GM21423 (cell line): ENCODE measurements at regions not wholly inside any gene's neighbourhood (a gene's known extent, or its start where the extent isn't known, plus 50 kb on each side); places are given as distances from the start of the nearest gene placed in this dataset.
"Not testable (repeated sequence)": the region's sequence is repeated elsewhere in the genome, so short reads cannot be mapped to it uniquely, and the experiment has no call there.

Experiments
- ATAC-seq: cut with Tn5 transposase; IDR thresholded peaks from one replicate; pipeline ENCODE4 v1.9.1; 2021; ENCODE audit warnings: mild to moderate bottlenecking, moderate library complexity; ENCODE audit not compliant: unreplicated experiment

DNA sequence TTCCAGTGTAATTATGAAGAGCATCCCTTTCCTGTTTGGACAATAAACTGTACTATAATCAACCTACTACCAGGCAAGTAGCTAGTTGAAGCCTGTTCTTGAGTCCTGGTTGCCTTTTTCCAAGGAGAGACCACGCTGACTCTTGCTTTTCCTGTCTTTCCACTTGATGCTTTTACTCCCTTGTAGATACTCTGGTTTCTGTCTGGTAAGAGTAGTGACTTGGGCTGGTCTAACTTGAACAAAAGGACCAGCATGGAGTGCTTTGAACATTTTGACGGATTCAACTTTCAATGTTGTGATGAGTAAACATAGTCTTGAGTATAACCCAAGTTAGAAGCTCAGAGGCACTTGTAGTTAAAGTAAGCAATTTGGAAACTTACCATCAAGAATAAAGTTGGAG lies 464.3 kb downstream of the GADD45G start:
- no peak for ATAC-seq

DNA sequence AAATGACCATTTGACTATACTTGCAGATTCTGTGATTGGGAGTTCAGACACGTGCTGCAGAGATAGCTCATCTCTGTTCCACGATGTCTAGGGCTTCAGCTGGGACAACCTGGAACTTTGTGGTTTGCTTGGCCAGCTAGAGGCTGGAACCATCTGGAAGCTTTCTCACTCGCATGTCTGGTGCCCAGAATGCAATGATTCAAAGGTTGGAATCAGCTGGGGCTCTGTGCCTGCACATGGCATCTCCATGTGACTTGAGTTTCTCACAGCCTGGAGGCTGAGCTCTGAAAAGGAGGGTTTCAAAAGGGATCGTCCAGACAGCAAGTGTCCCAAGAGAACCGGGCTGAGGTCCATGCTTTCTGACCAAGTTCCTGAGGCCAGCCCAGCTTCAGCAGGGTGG lies 465.2 kb downstream of the GADD45G start:
- ATAC-seq = no peak

DNA sequence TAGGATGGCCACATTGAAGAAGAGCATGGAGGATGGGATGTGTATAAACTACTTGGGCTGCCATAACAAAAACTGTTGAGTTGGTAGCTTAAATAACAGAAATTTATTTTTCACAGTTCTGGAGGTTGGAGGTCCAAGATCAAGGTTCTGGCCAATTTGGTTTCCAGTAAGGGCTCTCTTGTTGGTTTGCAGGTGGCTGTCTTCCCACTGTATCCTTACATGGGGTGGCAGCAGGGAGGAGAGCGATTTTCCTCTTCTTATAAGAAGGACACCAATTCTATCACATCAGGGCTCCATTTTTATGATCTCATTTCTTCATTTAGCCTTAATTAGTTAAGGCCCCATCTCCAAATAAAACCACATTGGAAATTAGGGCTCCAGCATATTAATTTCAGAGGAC lies 465.7 kb downstream of the GADD45G start:
- no peak for ATAC-seq

DNA sequence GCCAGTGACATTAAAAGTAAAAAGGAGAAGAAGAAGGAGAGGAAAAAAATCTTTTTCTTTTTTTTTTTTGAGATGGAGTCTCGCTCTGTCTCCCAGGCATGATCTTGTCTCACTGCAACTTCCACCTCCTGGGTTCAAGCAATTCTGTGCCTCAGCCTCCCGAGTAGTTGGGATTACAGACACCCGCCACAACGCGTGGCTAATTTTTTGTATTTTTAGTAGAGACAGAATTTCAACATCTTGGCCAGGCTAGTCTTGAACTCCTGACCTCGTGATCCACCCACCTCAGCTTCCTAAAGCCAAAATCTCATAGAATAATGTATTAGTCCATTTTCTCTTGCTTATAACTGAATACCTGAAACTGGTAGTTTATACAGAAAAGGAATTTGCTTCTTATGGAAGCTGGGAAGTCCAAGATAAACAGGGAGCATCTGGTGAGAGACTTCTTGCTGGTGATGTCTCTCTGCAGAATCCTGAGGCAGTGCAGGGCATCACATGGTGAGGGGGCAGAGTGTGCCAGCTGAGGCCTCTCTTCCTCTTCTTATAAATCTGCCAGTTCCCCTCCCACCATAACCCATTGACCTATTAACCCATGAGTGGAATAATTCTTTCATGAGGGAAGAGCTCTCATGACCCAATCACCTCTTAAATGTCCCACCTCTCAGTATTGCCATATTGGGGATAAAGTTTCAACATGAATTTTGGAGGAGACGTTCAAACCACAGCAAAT lies 466.3 kb downstream of the GADD45G start:
- no peak for ATAC-seq

DNA sequence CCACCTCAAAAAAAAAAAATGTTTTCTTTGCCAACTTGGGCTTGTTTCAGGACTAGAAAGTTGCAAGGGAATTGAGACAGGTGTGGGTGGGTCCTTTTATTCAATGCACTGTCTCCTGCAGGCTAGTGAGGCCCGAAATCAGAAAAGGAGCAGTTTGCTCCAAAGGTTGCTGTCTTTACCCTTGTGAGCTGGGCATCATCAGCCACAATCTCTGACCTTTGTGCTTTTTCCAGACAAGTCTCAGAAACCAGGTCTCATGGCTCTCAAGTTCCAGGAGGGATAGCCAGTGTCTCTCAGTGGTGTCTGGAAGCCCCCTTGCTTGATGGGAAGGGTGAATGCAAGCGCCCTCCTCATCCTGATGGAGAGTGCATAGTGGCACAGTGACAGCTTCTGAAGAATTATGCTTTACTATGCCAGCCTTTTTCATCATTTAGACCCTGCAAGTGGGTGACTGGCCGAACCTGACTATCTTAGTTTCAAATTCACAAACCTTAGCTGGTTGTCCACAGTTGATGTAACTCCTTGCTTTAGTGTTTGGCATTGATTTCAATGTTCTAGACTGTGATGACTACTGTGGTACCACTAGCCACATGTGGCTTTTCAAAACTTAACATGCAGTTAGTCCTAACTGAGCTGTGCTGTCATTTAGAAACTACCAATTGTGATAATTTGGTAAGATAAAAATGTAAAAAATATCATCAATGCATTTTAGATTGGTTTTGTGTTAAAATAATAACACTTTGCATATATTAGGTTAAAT lies 468.6 kb downstream of the GADD45G start:
- ATAC-seq = no peak

- ATAC-seq = no peak
Observed at GRCh38 chr9:90074316-90074962, 469.6 kb downstream of the GADD45G start.

DNA sequence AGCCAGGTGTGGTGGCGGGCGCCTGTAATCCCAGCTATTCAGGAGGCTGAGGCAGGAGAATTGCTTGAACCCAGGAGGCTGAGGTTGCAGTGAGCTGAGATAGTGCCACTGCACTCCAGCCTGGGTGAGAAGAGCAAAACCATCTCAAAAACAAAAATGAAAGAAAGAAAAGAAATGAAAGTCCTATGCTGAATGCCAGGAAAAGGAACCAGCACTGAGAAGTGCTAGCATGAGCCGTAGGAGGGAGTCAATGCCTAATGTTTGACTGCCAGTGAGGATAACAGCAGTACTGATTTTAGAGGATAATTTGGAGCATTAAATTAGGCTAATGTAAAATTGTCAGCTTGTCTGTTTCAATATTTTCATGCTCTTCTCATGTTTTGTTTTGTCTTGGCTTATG lies 472.8 kb downstream of the GADD45G start:
- not testable (repeated sequence) for ATAC-seq

- no peak for ATAC-seq
Observed at GRCh38 chr9:90078988-90079421, 474.2 kb downstream of the GADD45G start.

- ATAC-seq = no peak
Observed at GRCh38 chr9:90085633-90086032, 480.8 kb downstream of the GADD45G start.

- no peak for ATAC-seq
Observed at GRCh38 chr9:90086101-90086511, 481.3 kb downstream of the GADD45G start.

DNA sequence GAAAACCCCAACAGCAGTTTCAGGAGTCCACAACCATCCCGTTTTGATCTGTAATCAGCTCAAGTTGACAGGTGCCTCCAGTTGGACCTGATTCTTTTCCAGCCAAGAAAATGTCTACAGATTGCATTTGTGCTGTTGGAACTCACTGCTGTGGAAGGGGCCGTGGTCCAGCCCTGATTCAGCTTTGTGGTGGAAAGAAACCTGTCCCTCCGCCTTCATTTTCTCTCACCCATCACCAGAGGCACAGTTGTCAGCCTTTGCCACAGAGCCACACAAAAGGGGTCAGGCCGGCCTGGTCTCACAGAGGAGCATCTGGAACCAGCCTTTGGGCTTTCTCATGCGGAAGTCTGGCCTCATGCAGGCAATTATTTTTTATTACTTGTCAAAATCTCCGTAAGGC lies 483.6 kb downstream of the GADD45G start:
- ATAC-seq = no peak

- ATAC-seq = no peak
Observed at GRCh38 chr9:90088856-90089255, 484.0 kb downstream of the GADD45G start.

DNA sequence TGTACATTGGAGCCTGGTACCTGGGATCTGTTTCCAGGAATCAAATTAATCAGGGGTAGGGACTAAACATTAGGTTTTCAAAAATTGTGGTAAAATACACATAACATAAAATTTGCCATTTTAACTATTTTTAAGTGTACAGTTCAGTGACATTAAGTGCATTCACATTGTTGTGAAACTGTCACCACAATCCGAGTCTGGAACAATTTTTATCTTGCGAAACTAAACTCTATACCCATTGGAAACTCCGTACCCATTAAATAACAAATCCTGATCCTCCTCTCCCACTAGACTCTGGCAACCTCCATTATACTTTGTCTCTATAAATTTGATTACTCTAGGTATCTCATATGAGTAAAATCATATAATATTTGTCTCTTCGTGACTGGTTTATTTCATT lies 486.2 kb downstream of the GADD45G start:
- ATAC-seq = no peak

- ATAC-seq = no peak
Observed at GRCh38 chr9:90092508-90092907, 487.7 kb downstream of the GADD45G start.

GRCh38 chr9:90095682-90096081 lies 490.9 kb downstream of the GADD45G start:
- ATAC-seq = no peak

- ATAC-seq = no peak
Observed at GRCh38 chr9:90097237-90097636, 492.4 kb downstream of the GADD45G start.

GRCh38 chr9:90098408-90098807 lies 493.6 kb downstream of the GADD45G start:
- ATAC-seq = no peak

DNA sequence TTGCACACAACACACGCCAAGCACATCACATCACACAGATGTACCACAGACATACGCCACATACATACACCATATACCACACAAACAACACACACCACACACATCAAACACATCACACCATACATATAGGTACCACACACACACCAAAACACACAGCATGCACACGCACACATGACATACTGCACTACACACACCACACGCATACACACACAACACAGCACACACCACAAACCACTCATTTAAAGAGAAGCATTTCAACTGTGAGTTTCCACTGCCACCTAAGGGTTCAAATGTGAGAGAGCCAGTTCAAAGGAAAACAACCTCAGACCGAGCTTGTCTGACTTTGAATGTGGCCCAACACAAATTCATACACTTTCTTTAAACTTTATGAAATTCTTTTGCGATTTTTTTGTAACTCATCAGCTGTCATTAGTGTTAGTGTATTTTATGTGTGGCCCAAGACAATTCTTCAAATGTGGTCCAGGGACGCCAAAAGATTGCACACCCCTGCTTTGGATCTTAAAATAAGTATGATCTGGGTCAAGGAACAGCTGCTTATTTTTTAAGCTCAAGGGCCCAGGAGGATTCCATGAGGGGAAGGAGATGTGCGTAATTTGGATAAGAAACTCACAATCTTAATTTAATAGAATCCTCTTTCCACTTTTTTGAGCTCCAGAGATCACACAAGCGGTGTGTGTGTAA lies 494.6 kb downstream of the GADD45G start:
- ATAC-seq = no peak

GRCh38 chr9:90100014-90100413 lies 495.2 kb downstream of the GADD45G start:
- ATAC-seq = no peak

GRCh38 chr9:90102292-90102901 lies 497.6 kb downstream of the GADD45G start:
- peak; percentile 83 for ATAC-seq

DNA sequence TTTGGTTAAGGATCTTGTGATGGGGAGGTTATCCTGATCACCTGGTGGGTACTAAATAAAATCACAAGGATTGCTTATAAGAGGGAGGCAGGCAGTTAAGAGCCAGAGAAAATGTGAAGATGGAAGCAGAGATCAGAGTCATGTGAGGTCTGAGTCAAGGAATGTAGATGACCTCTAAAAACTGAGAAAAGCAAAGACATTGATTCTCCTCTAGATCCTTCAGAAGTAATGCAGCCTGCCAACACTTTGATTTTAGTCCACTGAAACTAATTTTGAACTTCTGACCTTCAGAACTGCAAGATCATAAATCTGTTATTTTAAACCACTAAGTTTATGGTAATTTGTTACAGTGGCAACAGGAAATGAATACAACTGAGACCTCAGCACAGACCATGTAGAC lies 499.0 kb downstream of the GADD45G start:
- ATAC-seq = no peak
